Activated CD4-positive, alpha-beta T cell treated with anti-CD3 and anti-CD28 coated beads, Interleukin-2, Interleukin-6, amounts not matched to agents 100 ng/mL and 50 ng/mL, durations not matched to agents 16 hours and 8 hours (primary cell): ENCODE measurements at regions not wholly inside any gene's neighbourhood (a gene's known extent, or its start where the extent isn't known, plus 50 kb on each side); places are given as distances from the start of the nearest gene placed in this dataset.

ENCODE experiments used
- DNase-seq: peaks from one replicate; pipeline ENCODE4 v3.0.0-alpha.2; 2020

DNA sequence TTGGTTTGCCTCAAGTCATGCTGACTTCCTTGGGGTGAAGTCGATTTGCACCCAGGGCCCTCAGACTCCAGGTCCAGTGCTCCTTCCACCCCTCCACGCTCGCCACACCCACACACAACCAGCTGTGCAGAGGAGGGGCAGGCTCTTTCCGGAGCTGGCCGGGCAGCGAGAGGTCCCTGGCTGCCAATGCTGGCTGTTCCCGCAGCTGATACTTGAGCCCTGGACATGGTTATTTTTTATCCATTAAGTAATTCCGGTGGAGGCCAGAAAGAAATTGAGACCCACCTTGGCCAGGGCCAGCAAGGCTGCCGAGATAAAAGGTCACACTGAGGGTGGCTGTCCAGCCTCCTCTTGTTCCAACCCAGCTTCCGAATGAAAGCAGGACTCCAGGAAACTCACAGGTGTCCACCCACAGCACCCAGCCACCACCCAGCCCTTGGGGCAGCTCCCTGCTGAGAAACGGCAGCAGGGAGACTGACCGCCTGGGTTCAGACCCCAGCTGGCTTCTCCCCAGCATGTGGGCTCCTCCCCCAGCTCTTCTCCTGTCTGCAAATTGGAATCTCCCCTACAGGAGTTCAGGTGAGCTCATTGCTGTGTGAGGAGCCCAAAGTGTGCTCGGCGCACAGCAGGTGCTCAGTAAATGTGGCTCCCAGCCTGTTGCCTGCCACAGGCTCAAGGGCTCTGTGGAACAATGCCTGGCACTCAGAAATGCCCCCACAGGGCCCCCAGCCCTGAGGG, 77.8 kb downstream of the PDGFA start:
- no peak for DNase-seq

DNA sequence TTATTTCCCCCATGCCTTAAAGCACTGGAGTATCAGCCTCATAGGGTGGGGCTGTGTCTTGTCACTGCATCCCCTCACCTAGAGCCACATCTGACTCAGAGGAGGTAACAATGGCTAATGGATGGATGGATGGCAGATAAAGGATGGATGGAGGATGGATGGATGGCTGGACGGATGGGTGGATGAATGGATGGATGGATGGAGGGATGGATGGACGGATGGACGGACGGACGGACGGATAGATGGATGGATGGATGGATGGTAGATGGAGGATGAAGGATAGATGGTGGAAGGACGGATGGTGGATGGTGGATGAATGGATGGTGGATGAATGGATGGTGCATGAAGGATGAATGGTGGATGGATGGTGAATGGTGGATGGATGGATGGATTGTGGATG, 77.2 kb downstream of the PDGFA start:
- DNase-seq = no peak

DNA sequence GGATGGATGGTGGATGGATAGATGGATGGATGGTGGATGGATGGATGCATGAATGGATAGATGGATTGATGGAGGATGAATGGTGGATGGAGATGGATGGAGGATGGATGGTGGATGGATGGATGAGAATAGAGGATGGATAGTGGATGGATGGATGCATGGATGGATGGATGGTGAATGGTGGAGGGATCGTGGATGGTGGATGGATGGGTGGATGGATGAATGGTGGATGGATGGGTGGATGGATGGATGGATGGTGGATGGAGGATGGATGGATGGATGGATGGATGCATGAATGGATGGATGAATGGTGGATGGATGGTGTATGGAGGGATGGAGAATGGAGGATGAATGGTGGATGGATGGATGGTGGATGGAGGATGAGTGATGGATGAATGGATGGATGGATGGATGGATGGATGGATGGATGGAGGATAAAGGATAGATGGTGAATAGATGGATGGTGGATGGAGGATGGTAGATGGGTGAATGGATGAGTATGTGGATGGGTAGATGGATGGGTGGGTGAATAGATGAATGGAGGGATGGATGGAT, 76.3 kb downstream of the PDGFA start:
- no peak for DNase-seq

DNA sequence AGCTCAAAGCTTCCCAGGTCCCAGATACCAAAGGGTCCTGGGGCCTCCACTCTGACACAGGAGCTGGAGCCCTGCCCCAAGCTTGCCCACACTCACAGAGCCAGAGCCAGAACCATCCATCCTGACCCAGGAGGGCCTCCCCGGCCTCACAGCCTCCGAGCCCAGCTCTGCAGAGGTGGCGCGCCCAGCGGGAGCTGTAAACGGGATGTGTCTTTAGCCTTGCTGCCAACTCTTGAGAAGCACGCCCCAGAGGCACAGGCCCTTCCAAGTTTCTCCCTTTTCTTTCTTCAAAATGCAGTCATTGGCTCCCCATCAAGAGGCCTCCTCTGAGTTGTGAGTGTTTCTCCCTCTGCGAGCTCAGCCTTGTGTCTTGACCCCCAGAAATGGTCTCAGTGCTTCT, 75.0 kb downstream of the PDGFA start:
- no peak for DNase-seq

DNA sequence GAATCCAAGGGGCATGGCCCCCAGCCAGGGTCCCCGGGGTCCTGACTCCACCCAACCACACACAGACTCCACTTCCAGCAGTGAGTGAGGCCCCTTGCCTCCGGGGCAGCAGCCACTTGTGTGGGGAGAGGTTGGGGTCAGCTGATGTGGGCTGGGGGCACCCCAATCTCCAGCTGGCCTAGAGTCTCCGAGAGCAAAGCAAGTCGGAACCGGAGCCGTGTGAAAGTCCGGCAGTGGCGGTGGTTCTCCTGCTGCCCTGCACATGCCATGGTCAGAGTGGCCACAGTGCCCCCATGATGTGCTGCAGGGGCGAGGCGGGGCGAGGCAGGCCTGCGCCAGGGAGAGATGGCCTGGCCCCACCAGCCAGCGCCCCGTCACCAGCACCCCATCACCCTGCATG, 74.6 kb downstream of the PDGFA start:
- DNase-seq = no peak

DNA sequence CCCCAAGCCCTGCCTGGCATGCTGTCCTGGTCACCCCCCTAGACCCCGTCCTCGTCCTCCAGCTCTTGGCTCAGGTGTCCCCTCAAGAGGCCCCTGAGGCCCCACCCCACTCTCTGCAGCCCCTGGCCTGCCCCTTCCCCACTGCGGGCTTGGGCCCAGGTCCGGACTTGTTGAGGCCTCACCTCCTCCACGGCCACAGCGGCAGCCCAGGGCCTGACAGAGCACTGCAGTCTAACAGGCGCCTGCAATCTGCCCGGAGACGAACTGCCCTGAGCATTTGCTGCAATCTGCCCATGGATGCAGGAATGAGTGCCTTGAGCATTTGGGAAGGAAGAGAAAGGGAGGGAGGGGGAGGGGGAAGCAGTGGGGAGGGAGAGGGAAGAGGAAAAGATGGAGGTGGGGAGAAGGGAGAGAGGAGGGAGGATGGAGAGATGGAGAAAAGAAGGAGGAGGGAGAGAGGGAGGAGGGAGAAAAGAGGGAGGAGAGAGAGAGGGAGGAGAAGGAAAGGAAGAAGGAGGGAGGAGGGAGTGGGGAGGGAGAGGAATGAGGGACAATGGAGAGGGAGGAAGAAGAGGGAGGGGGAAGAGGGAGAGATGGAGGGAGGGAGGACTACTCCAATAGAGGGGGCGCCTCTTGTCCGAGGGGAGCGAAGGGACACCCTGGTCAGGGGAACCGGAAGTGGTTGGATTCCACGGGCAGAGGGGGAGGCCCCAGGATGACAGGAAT, 73.9 kb downstream of the PDGFA start:
- no peak for DNase-seq

DNA sequence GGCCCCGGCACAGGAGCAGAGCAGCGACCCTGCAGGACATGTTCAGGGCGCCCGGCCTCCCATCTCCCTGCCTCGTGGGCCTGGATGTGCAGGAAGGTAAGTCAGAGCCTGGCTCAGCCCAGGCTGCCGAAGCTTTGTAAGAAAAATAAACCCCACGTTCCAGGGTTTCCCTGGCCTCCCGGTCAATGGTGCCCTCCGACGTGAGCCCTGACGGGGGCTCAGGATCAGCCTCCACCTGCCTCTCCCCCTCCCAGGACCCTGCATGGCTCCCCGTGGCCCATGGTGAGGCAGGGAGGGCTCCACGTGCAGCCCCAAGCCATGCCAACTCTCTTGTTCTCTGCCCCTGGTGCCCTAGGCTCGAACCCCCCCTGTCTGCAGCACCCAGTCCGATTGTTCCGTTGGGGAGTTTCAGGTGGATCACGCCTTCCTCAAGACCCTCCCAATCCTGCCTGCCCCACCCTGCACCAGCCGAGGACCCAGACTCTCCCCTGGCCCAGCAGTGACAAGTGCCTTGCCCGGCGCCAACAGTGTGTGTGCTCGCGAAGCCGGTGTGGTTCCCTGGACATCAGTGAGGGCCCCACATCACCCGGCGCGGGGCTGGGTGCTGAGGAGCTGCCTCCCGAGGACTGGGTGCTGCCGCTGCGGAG, 73.2 kb downstream of the PDGFA start:
- no peak for DNase-seq
